ENCODE measurements at regions not wholly inside any gene's neighbourhood (a gene's known extent, or its start where the extent isn't known, plus 50 kb on each side); places are given as distances from the start of the nearest gene placed in this dataset.

- H3K9ac ChIP-seq (ENCODE audit: insufficient read length): no peak overlapping the region
- no peak for DNase-seq (ENCODE audit: low read depth, low spot score)
- no peak overlapping the region for H3K27ac ChIP-seq
- no peak overlapping the region for H3K4me3 ChIP-seq
- no peaks in the 10 kb centered on the region for H3K9me3 ChIP-seq (ENCODE audit: low read depth, low read length)
- no peak for TF ChIP-seq EZH2 (IDR thresholded peaks at IDR 0.05)
- no peak for TF ChIP-seq POLR2AphosphoS5 (IDR thresholded peaks at IDR 0.05; ENCODE audit: borderline replicate concordance, low read depth, low read length)
- TF ChIP-seq FOXP2 (optimal IDR thresholded peaks at IDR 0.05; ENCODE audit: control extremely low read depth, extremely low read length, insufficient read depth): no peak
- no peaks in the 10 kb centered on the region for H3K36me3 ChIP-seq (ENCODE audit: insufficient read depth, low read length)
Observed at GRCh38 chr15:68482246-68482645, 50.3 kb upstream of the ITGA11 start.

- Histone ChIP-seq H3K36me3 (ENCODE audit: insufficient read depth, low read length) (no peaks in the 10 kb centered on the region), H3K27ac (no peak overlapping the region), H3K4me3 (no peak overlapping the region), H3K9ac (ENCODE audit: insufficient read length) (no peak overlapping the region), H3K9me3 (ENCODE audit: low read depth, low read length) (no peaks in the 10 kb centered on the region)
- TF ChIP-seq EZH2 (IDR thresholded peaks at IDR 0.05): no peak
- TF ChIP-seq POLR2AphosphoS5 (IDR thresholded peaks at IDR 0.05; ENCODE audit: borderline replicate concordance, low read depth, low read length): no peak
- no peak for TF ChIP-seq FOXP2 (optimal IDR thresholded peaks at IDR 0.05; ENCODE audit: control extremely low read depth, extremely low read length, insufficient read depth)
- no peak for DNase-seq (ENCODE audit: low read depth, low spot score)
Observed at GRCh38 chr15:68483165-68483564, 51.2 kb upstream of the ITGA11 start.

- Histone ChIP-seq H3K9me3 (ENCODE audit: low read depth, low read length) (no peaks in the 10 kb centered on the region), H3K36me3 (ENCODE audit: insufficient read depth, low read length) (no peaks in the 10 kb centered on the region), H3K27ac (no peak overlapping the region), H3K9ac (ENCODE audit: insufficient read length) (no peak overlapping the region), H3K4me3 (no peak overlapping the region)
- no peak for DNase-seq (ENCODE audit: low read depth, low spot score)
- no peak for TF ChIP-seq FOXP2 (optimal IDR thresholded peaks at IDR 0.05; ENCODE audit: control extremely low read depth, extremely low read length, insufficient read depth)
- no peak for TF ChIP-seq EZH2 (IDR thresholded peaks at IDR 0.05)
- no peak for TF ChIP-seq POLR2AphosphoS5 (IDR thresholded peaks at IDR 0.05; ENCODE audit: borderline replicate concordance, low read depth, low read length)
Observed at GRCh38 chr15:68484220-68484619, 52.3 kb upstream of the ITGA11 start.

- DNase-seq (ENCODE audit: low read depth, low spot score): no peak
- Histone ChIP-seq H3K9ac (ENCODE audit: insufficient read length) (no peak overlapping the region), H3K36me3 (ENCODE audit: insufficient read depth, low read length) (no peaks in the 10 kb centered on the region), H3K4me3 (no peak overlapping the region), H3K9me3 (ENCODE audit: low read depth, low read length) (no peaks in the 10 kb centered on the region), H3K27ac (no peak overlapping the region)
- TF ChIP-seq POLR2AphosphoS5 (IDR thresholded peaks at IDR 0.05; ENCODE audit: borderline replicate concordance, low read depth, low read length) (no peak), EZH2 (IDR thresholded peaks at IDR 0.05) (no peak), FOXP2 (optimal IDR thresholded peaks at IDR 0.05; ENCODE audit: control extremely low read depth, extremely low read length, insufficient read depth) (no peak)
Observed at GRCh38 chr15:68484696-68485400, 52.9 kb upstream of the ITGA11 start.

DNA sequence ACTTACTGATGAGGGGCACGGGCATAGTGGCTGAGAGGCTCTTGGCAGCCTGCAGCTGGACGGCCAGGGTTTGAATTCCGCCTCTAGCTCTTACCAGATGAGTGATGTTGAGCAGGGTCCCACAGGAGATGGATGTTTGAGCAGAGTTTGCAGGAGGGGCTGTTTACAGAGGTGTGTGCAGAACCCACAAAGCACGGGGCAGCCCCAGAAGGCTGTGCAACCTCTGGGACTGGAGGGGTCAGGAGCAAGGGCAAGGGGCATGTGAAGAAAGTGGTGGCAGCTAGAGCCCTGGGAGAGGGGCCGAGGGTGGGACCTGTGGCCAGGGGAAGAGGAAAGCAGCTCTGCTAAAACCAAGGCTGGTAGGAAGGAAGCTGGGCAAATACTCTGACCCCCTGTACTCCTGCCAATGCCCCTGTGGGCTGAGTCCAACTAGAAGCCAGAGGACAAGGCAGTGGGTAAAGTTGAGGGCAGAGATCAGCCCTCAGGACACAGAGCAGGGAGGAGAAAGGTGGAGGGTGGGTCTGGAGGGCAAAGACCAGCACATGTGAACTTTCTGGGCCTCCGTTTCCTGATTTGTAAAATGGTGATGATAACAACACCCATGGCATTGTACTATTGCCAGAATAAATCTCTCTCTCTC, 53.9 kb upstream of the ITGA11 start:
- H3K9ac ChIP-seq (ENCODE audit: insufficient read length): no peak overlapping the region
- H3K27ac ChIP-seq: no peak overlapping the region
- DNase-seq (ENCODE audit: low read depth, low spot score): no peak
- H3K9me3 ChIP-seq (ENCODE audit: low read depth, low read length): no peaks in the 10 kb centered on the region
- H3K36me3 ChIP-seq (ENCODE audit: insufficient read depth, low read length): no peaks in the 10 kb centered on the region
- no peak overlapping the region for H3K4me3 ChIP-seq
- TF ChIP-seq EZH2 (IDR thresholded peaks at IDR 0.05) (no peak), FOXP2 (optimal IDR thresholded peaks at IDR 0.05; ENCODE audit: control extremely low read depth, extremely low read length, insufficient read depth) (no peak), POLR2AphosphoS5 (IDR thresholded peaks at IDR 0.05; ENCODE audit: borderline replicate concordance, low read depth, low read length) (no peak)

- TF ChIP-seq FOXP2 (optimal IDR thresholded peaks at IDR 0.05; ENCODE audit: control extremely low read depth, extremely low read length, insufficient read depth): no peak
- TF ChIP-seq EZH2 (IDR thresholded peaks at IDR 0.05): no peak
- no peak for TF ChIP-seq POLR2AphosphoS5 (IDR thresholded peaks at IDR 0.05; ENCODE audit: borderline replicate concordance, low read depth, low read length)
- Histone ChIP-seq H3K9me3 (ENCODE audit: low read depth, low read length) (no peaks in the 10 kb centered on the region), H3K36me3 (ENCODE audit: insufficient read depth, low read length) (no peaks in the 10 kb centered on the region), H3K9ac (ENCODE audit: insufficient read length) (no peak overlapping the region), H3K27ac (no peak overlapping the region), H3K4me3 (no peak overlapping the region)
- DNase-seq (ENCODE audit: low read depth, low spot score): no peak
Observed at GRCh38 chr15:68487087-68487843, 55.3 kb upstream of the ITGA11 start.

GRCh38 chr15:68488290-68488689, 56.3 kb upstream of the ITGA11 start:
- H3K36me3 ChIP-seq (ENCODE audit: insufficient read depth, low read length): no peaks in the 10 kb centered on the region
- no peak overlapping the region for H3K9ac ChIP-seq (ENCODE audit: insufficient read length)
- H3K27ac ChIP-seq: no peak overlapping the region
- H3K4me3 ChIP-seq: no peak overlapping the region
- TF ChIP-seq EZH2 (IDR thresholded peaks at IDR 0.05): no peak
- no peak for TF ChIP-seq POLR2AphosphoS5 (IDR thresholded peaks at IDR 0.05; ENCODE audit: borderline replicate concordance, low read depth, low read length)
- TF ChIP-seq FOXP2 (optimal IDR thresholded peaks at IDR 0.05; ENCODE audit: control extremely low read depth, extremely low read length, insufficient read depth): no peak
- H3K9me3 ChIP-seq (ENCODE audit: low read depth, low read length): no peaks in the 10 kb centered on the region
- no peak for DNase-seq (ENCODE audit: low read depth, low spot score)

DNA sequence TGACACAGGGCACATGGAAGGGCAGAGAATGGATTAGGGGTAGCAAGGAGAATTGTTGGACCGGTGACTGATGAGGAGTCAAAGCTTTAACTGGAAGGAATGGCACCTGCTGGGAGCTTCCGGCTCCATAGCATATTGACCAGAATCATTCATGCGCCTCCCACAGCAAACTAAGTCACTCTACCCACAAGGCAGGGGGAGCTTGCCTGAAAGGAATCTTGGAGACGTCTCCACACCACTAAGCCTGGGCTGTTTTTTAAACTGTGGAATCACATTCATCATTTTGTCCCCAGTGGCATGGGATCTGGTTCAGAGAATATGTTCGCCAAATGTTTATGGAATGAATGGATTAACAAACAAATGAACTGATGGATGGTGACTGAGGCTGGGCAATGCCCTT, 57.0 kb upstream of the ITGA11 start:
- DNase-seq (ENCODE audit: low read depth, low spot score): no peak
- H3K36me3 ChIP-seq (ENCODE audit: insufficient read depth, low read length): no peaks in the 10 kb centered on the region
- no peaks in the 10 kb centered on the region for H3K9me3 ChIP-seq (ENCODE audit: low read depth, low read length)
- TF ChIP-seq EZH2 (IDR thresholded peaks at IDR 0.05): no peak
- TF ChIP-seq FOXP2 (optimal IDR thresholded peaks at IDR 0.05; ENCODE audit: control extremely low read depth, extremely low read length, insufficient read depth): no peak
- TF ChIP-seq POLR2AphosphoS5 (IDR thresholded peaks at IDR 0.05; ENCODE audit: borderline replicate concordance, low read depth, low read length): no peak
- no peak overlapping the region for H3K27ac ChIP-seq
- H3K9ac ChIP-seq (ENCODE audit: insufficient read length): no peak overlapping the region
- no peak overlapping the region for H3K4me3 ChIP-seq

Data from SK-N-MC (cell line).